HG03575 (cell line): ENCODE measurements at regions not wholly inside any gene's neighbourhood (a gene's known extent, or its start where the extent isn't known, plus 50 kb on each side); places are given as distances from the start of the nearest gene placed in this dataset.

Experiments
- ATAC-seq: cut with Tn5 transposase; IDR thresholded peaks from one replicate; pipeline ENCODE4 v1.9.1; 2021; ENCODE audit not compliant: unreplicated experiment, insufficient number of reproducible peaks, low FRiP score; ENCODE audit errors: extremely low read depth

DNA sequence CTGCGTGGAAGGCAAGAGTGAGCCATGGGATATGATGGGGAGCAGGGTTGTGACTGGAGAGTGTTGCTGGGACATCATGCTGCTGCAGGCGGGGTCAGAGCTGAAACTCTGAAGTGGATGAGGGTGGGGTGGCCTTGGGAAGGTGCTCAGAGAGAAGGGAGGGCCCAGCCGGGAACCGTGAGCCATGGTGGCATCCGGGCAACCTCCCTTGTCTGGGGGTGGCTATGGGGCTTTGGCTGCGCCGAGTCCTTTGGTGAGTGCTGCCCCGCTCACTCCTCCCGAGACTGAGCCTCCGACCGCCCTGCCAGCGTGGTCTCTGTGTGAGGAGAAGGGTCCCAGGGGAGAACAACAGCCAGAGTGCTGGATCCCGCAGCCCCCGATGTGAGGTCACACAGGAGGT lies 632.0 kb downstream of the BRD1 start:
- no peak for ATAC-seq

DNA sequence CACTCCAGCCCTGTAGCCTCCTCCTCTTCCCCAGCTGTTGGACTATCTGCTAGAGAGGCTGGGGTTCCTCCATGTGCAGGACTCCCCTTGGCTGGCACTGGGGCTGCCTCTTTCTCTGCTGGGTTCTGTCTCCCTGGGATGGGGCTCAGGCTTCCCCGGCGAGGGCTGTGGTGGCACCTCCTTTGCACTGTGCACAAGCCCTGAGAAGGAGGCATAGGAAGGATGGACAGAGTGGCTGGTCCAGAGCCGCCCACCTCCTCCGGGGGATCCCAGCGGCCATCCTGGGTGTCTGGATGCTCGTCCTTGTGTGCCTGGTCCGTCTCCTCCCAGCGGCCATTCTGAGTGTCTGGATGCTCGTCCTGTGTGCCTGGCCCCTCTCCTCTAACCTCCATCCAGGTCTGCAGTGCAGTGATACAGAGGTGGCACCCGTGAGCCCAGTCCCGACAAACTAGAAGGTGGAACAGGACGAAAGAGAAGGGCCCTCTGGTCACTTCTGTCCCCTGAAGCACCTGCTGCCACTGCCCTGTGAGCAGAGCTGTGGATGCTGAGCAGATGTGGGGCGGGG lies 633.7 kb downstream of the BRD1 start:
- no peak for ATAC-seq

DNA sequence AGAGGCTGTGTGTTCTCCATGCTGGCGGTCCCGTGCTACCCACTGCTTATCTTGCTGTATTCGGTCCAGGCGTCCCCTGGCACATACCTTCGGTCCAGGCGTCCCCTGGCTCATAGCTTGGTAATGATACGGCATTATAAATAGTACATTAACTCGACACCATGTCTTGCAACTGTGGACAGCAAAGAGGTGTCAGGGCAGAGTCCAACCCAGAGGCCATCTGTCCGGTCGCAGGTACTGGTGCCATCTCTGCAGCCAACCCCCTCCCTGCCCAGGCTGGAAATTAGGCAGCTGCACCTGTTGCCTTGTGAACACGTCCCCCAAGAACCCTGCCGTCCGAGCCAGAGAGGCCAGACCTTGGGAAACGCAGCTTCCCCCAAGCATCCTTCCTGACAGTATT lies 634.3 kb downstream of the BRD1 start:
- no peak for ATAC-seq

DNA sequence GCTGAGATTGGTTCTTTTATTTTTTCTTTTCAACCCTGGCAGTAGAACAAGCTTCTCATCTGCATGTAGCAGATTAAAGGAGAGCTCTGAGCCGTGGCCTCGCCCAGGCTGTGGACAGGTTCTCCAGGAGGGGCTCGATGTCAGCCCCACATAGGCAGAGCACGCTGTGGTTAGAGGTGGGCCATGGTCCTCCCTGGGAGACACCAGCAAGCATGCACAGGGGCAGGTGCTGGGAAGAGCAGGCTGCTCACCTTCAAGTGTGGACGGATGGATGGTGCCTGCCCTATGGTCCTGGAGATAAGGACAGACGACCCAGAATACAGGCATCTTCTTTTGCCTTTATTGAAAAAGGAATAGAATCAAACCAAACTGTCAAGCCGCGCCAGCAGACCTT lies 634.8 kb downstream of the BRD1 start:
- ATAC-seq, result no peak

DNA sequence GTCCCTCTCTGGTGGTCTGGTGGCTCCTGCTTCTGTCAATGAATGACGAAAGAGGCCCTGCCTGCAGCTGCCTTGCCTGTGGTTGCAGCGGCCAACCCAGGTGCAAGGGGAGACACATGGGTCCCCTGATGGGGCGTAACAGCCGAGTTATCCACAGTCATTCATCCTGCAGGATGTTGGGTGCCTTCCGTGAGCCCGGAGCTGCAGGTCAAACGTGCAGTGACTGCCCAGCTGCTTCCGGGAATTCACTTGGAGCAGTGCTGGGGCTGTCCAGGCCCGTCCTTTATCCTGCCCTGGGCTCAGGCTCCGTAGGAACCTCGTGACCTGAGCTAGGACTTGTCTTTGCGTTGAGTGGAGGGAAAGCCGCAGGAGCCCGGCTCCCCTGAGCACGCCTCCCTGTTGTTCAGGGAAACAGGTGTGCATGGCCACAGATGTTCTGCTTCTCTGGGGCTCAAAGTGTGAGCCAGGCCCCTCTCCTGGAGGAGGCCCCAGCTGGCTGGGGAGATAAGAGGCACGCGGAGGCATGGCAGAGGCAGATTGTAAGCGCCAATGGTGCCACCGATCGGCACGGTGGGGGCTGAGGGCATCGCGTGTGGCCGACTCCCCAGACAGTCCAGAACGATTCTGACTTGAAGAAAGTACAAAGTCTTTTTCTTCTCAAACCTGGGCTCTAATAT lies 635.4 kb downstream of the BRD1 start:
- ATAC-seq, result no peak

DNA sequence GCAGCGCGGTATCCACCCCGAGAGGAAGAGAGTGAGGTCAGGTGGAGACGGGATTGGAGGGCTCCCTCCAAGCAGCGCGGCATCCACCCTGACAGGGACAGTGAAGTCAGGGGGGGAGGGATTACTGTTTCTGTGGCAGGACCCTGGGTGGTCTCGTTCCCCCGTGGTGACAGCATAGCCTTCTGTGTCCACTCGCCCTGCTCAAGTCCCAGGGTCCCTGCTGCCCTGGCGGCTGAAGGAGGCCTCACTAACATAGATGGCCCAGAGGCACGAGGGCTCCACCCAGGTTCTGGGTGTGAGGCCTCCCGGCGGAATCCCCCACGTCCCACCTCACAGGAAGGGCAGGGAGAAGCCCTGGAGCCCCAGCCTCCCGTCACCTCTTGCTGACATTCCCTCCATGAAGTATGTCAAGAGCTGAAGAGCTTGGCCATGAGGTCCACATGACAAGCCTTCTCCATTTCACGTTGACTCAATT lies 636.1 kb downstream of the BRD1 start:
- ATAC-seq, result no peak

DNA sequence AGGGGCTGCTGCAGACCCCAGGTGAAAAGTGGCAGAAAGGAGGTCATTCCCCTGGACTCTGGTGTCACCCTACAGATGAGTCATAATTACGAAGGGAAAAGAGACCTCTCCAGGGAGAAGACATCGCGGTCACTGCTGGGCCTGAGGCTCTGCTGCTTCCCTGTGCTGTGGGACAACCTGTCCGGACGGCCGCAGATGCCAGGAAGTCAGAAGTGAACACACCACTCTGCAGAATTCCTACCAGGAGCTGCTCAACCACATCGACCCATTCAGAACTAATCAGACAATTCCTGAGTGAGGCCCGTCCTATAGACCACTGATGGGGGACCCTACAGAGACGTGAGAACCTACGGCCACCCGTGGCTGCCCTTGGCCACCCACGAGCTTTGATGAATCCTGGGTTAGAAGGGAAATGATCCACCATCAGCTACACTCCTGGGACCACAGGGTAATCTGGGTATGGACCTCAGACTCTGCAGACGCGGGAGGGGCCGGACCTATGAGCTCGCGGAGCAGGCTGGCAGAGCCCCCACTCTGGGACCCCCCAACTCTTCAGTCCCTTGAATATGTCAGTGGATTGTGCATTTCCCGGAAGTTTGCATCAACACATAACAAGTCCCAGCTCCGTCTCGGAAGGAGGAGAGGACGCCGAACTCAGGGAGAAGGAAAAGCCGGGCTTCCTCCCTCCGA lies 636.7 kb downstream of the BRD1 start:
- ATAC-seq, result no peak

DNA sequence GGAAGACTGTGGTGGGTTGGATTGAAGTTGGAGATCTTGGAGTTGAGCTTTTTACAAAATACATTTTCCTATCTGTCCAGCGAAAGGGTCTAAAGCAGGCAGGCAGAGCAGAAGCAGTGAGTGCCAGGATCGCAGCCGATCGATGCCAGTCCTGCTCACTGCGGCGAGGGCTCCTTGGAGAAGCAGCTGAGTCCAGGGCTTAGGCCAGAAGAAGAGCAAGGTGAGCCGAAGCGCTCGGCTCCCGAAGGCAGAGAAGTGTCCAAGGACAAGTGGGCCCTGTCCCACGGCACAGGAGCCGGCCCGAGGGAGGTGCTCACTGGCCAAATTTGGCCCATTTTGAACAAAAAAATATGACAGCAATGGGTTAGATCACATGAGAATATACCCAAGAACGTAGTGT lies 637.8 kb downstream of the BRD1 start:
- ATAC-seq, result no peak

DNA sequence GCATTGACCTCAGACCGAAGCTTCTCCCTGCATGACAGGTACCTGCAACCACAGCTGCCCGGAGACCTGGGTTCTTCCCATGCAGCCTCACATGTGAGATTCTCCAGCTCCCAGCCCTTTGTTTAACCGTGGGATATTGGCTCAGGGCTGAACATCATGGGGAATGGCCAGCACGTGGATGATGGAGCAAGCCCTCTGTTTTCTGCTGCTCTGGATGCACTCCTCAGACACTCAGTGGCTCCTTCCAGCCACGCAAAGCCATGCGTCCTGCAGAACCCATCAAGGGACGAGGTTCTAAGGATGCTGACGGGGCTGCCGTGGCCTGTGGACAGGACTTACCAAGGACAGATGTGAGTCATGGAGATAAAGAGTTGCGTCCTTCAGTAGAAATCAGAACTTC lies 639.1 kb downstream of the BRD1 start:
- ATAC-seq, result no peak

DNA sequence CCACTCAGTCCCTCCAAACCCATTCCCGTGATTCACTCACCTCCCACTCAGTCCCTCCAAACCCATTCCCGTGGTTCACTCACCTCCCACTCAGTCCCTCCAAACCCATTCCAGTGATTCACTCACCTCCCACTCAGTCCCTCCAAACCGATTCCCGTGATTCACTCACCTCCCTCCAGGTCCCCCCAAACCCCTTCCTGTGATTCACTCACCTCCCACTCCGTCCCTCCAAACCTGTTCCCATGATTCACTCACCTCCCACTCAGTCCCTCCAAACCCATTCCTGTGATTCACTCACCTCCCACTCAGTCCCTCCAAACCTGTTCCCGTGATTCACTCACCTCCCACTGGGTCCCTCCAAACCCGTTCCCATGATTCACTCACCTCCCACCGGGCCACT lies 639.6 kb downstream of the BRD1 start:
- ATAC-seq, result no peak

DNA sequence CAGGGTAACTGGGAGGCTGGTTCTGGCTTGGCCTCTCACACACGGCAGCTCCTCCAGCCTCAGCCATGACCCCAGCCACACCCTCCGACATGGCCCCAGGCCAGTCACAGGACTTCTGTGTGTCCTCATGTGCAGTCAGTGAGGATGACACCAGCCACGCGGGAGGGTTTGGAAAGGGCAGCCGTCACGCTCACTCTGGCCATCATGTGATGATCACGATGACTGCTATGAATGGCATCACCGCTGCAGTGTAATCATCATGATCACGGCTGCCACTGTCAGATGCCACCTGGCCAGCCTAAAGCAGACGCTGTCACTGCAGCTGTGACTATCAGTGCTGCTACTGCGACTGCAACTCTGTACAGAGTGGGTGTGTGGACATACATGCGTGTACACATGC lies 640.9 kb downstream of the BRD1 start:
- no peak for ATAC-seq

DNA sequence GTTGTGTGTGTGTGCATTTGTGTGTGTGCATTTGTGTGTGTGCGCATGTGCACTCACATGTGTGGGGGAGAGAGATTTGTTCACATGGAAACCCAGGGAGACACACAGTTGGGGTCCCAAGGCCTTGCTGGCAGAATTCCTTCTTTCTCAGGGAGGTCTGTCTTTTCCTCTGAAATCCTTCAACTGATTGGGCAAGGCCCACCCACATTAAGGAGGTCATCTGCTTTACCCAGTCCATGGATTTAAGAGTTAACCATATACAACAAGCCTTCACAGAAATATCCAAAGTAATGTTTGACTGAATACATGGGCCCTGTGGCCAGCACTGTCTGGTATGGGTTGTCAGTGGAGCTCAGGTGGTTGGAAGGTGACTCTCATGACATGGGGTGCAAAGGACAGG lies 641.4 kb downstream of the BRD1 start:
- no peak for ATAC-seq

DNA sequence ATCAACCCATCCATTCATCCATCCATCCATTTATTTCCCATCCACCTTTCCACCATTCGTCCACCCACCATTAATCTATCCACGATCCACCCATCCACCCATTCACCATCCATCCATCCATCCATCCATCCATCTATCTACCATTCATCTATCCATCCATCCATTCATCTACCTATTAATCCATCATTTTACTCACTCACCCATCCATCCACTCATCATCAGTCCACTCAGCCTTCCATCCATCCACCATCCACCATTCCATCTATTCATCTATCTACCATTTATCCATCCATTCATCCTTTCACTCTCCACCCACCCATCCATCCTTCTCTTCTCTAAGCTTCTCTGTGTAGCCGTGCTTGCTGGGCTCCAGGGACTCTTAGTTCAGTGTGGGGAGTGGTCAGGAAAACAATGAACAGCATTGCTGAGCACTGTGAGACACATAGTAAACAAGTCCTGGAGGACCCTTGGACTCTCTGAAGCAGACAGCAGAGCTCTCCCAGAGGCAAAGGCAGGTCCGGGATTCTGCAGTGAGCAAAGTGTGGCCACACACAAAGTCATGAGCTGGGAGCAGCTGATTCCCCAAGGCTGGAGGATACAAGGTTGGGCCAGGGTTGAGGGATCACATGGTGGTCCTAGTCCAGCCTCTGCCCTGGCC lies 642.2 kb downstream of the BRD1 start:
- no peak for ATAC-seq

DNA sequence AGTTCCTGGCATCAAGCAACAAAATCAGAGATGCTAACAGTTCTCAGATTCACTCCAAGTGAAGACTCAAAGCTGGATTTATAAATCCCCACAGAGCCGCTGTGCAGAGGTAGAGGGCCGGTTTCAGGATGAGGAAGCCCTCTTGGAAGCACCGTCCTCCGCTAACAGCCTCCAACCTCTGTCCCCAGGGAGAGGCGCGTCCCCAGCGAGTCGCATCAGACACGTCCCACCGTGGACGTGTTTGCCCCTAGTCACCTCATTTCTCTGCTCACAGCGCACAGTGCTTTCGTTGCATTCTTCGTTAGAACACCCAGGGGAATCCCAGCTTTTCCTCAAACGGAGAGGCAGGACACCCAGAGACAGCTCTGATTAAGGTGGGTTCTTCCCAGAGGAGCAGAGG lies 642.9 kb downstream of the BRD1 start:
- no peak for ATAC-seq

DNA sequence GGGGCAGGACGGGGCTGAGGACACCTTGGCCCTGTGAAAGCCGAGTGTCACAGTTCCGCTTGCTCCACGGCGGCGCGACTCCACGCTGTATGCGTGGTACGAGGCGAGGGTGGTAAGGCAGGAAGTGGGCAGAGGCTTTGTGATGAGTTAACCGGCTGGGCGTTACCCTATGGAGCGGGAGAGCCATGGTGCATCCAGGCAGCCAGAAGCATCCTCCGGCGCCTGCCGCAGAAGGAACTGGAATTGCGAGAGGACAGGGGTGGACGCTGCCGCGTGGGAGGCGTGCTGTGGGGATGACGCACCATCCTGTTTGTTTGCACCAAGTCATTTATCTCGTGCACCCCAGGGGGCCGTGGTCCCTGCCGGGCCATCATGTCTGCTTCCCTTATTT lies 643.9 kb downstream of the BRD1 start:
- ATAC-seq, result no peak

DNA sequence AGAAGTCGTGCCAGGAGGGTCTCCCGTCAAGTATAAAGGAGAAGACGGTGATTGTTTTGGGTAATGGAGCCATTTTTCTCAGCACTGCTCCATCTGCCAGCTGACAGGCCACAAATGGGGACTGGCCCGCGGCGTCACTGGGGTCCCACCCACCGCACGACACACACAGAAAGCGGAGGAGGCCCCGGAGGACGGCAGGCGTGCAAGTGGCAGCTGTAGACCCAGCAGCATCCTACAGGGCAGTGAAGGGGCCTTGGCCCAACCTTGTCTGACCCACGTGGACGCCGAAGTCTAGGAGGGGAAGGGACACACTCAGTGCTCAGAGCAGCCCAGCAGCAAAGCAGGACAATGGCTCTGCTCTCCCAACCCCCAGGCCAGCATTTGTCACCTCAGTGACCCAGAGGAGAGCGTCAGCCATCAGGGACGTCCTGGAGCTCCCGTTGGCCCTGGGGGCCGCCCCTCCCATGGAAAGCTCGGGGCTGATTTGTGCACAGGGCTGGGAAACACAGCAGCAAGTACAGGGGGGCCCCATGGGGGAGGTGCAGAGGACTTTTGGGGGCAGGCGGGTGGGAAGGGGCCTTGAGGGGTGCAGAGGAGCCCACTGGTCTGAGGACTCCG lies 644.4 kb downstream of the BRD1 start:
- no peak for ATAC-seq

DNA sequence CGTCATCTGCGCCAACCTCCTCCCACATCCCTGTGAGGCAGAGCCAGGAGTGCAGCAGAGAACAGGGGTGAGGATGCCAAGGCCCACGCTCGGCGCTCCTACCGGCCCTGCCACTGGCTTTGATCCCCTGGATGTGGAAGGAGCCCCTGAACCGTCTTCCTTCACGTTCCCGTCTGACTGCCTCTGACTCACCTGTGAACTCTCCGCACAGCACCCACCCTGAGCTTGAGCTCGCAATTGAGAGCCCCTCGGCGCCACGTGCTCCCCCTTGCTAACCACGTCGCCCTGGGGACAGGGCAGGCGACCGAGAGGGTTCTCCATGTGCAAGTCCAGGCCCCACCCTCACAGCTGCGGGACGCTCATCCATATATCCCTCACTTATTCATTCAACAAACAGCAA lies 645.3 kb downstream of the BRD1 start:
- ATAC-seq, result no peak

DNA sequence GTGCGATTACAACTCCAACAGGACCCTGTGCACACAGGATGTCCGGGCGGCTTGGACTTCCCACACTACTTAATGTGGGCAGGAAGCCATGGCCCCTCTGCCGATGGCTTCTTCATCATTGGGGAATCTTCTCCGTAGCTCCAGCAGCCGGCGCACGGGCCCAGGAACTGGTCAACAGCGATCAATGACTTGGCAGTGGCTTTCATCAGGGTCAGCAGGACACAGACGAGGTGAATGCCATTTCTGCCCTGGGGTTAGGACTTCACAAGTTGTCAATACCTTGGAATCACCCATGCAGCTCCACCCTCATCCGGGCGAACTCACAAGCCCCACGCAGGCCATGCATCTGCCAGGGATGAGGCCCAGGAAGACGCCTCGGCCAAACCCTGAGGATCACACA lies 645.7 kb downstream of the BRD1 start:
- ATAC-seq, result no peak

DNA sequence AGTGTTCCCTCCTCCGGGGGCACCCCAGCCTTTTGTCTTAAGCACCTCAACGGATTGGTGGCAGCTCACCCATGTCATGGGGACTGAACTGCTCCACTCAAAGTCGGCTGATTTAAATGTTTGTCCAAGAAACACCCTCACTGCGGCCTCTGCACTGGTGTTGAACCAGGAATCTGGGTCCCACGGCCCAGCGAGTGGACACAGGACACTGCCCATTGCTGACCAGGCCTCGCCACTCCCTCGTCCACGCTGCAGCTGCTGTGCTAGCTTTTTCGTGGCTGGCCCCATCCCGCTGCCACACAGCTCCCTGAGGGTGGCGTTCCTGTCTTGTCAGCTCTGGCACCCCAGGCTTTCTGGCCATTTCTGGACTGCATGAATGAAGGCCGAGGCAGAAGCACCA lies 646.2 kb downstream of the BRD1 start:
- ATAC-seq, result no peak

DNA sequence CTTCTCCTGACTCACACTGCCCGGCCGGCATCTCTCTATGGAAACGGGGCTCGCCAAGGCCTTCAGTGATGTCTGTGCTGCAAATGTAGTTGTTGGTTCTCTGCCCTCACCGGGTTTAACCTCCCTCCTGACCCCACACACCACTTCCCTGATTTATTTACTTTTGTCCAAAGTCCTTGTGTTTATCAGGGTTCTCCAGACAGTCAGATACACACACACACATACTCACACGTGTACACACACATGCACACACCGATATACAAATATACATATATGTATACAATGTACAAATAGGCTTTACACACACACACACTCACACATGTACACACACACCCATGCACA lies 647.0 kb downstream of the BRD1 start:
- ATAC-seq, result no peak
